HG03280 (cell line): ENCODE measurements at regions not wholly inside any gene's neighbourhood (a gene's known extent, or its start where the extent isn't known, plus 50 kb on each side); places are given as distances from the start of the nearest gene placed in this dataset.
"Not testable (repeated sequence)": the region's sequence is repeated elsewhere in the genome, so short reads cannot be mapped to it uniquely, and the experiment has no call there.

Experiments used
- ATAC-seq: cut with Tn5 transposase; IDR thresholded peaks from one replicate; pipeline ENCODE4 v1.9.1; 2021; ENCODE audit warnings: mild to moderate bottlenecking, moderate library complexity; ENCODE audit not compliant: unreplicated experiment

GRCh38 chr5:144048259-144048856 lies 122.1 kb downstream of the YIPF5 start:
- no peak for ATAC-seq

GRCh38 chr5:144055391-144055790 lies 115.1 kb downstream of the YIPF5 start:
- ATAC-seq, result not testable (repeated sequence)

- not testable (repeated sequence) for ATAC-seq
Observed at GRCh38 chr5:144060091-144060490, 110.4 kb downstream of the YIPF5 start.

- no peak for ATAC-seq
Observed at GRCh38 chr5:144060598-144060997, 109.9 kb downstream of the YIPF5 start.

GRCh38 chr5:144065786-144066185 lies 104.7 kb downstream of the YIPF5 start:
- ATAC-seq, result no peak

GRCh38 chr5:144072518-144072927 lies 97.9 kb downstream of the YIPF5 start:
- ATAC-seq, result no peak

GRCh38 chr5:144076521-144077083 lies 93.9 kb downstream of the YIPF5 start:
- no peak for ATAC-seq

GRCh38 chr5:144083185-144083584 lies 87.3 kb downstream of the YIPF5 start:
- no peak for ATAC-seq

- no peak for ATAC-seq
Observed at GRCh38 chr5:144084971-144085370, 85.5 kb downstream of the YIPF5 start.

- no peak for ATAC-seq
Observed at GRCh38 chr5:144085381-144085780, 85.1 kb downstream of the YIPF5 start.

GRCh38 chr5:144086295-144086694 lies 84.2 kb downstream of the YIPF5 start:
- no peak for ATAC-seq

- no peak for ATAC-seq
Observed at GRCh38 chr5:144087576-144087975, 82.9 kb downstream of the YIPF5 start.

- ATAC-seq, result no peak
Observed at GRCh38 chr5:144088206-144089064, 82.0 kb downstream of the YIPF5 start.

GRCh38 chr5:144089401-144090021 lies 80.9 kb downstream of the YIPF5 start:
- no peak for ATAC-seq

GRCh38 chr5:144092508-144092907 lies 78.0 kb downstream of the YIPF5 start:
- no peak for ATAC-seq

- no peak for ATAC-seq
Observed at GRCh38 chr5:144093400-144093799, 77.1 kb downstream of the YIPF5 start.

- ATAC-seq, result no peak
Observed at GRCh38 chr5:144093868-144094267, 76.6 kb downstream of the YIPF5 start.

- ATAC-seq, result no peak
Observed at GRCh38 chr5:144100702-144101101, 69.8 kb downstream of the YIPF5 start.

GRCh38 chr5:144101616-144102015 lies 68.8 kb downstream of the YIPF5 start:
- ATAC-seq, result no peak

- no peak for ATAC-seq
Observed at GRCh38 chr5:144102361-144102760, 68.1 kb downstream of the YIPF5 start.

GRCh38 chr5:144102979-144103378 lies 67.5 kb downstream of the YIPF5 start:
- no peak for ATAC-seq
